ENCODE measurements at regions not wholly inside any gene's neighbourhood (a gene's known extent, or its start where the extent isn't known, plus 50 kb on each side); places are given as distances from the start of the nearest gene placed in this dataset.

DNA sequence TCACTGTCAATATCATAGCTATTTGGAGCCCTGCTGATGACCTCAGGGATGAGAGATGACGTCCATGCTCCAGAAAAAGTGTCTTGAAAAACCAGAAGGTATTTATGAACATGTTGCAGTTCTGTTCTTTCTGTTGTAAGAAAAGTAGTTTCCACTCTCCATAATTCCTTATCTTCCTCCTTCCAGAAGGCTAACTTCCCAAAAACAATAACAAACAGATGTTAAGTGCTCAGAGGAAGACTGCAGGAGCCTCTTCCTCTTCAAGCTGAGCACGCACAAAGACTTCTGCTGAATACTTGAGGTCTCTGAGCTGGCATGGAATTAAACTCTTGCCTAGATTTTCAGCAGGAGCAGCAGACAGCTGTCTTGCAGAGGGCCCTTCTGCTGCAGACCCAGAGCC, 434.5 kb upstream of the KLHL29 start:
- TF ChIP-seq, protein P1, sequence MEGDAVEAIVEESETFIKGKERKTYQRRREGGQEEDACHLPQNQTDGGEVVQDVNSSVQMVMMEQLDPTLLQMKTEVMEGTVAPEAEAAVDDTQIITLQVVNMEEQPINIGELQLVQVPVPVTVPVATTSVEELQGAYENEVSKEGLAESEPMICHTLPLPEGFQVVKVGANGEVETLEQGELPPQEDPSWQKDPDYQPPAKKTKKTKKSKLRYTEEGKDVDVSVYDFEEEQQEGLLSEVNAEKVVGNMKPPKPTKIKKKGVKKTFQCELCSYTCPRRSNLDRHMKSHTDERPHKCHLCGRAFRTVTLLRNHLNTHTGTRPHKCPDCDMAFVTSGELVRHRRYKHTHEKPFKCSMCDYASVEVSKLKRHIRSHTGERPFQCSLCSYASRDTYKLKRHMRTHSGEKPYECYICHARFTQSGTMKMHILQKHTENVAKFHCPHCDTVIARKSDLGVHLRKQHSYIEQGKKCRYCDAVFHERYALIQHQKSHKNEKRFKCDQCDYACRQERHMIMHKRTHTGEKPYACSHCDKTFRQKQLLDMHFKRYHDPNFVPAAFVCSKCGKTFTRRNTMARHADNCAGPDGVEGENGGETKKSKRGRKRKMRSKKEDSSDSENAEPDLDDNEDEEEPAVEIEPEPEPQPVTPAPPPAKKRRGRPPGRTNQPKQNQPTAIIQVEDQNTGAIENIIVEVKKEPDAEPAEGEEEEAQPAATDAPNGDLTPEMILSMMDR (IDR thresholded peaks at IDR 0.05) = no peak
- no peak for TF ChIP-seq POLR2A (IDR thresholded peaks at IDR 0.05)

Data from heart left ventricle (tissue), 13 donors.